ENCODE measurements at regions not wholly inside any gene's neighbourhood (a gene's known extent, or its start where the extent isn't known, plus 50 kb on each side); places are given as distances from the start of the nearest gene placed in this dataset.

- in situ Hi-C loops (cut with HindIII; ENCODE audit: low pct_unique_long_range_greater_than_20kb, low sequenced_read_pairs) (no loop called here), intact Hi-C loops (cut with micrococcal nuclease; ENCODE audit: unreplicated experiment) (no loop called here)
- BruUV-seq (replicated peaks), result no TSS peak
- no peaks in the 10 kb centered on the region for H3K36me3 ChIP-seq (ENCODE audit: control insufficient read depth, insufficient read depth, low read length)
- ChIA-PET CTCF (no interaction called here), POLR2A (no interaction called here)
- no peak overlapping the region for H3K27ac ChIP-seq (ENCODE audit: low read length)
- DNase-seq (ENCODE audit: low read depth, low spot score) (no peak), ATAC-seq (no peak)
- no peak overlapping the region for H3K4me3 ChIP-seq (ENCODE audit: low read depth in 2 of 2, low read length in 2 of 2)
- H3K27me3 ChIP-seq (ENCODE audit: control insufficient read depth, insufficient read depth, low read length), result peaks cover 10% of the 10 kb centered on the region
- H3K4me1 ChIP-seq (ENCODE audit: control insufficient read depth, insufficient read depth, low read length), result no peaks in the 10 kb centered on the region
- no peak for TF ChIP-seq SIN3A (IDR thresholded peaks at IDR 0.05; ENCODE audit: borderline replicate concordance, insufficient read depth, low read depth, low read length)
- TF ChIP-seq REST (IDR thresholded peaks at IDR 0.05; ENCODE audit: insufficient read depth in 1 of 2, low read depth in 2 of 2, low read length in 1 of 2), result no peak
- TF ChIP-seq CTCF (IDR thresholded peaks at IDR 0.05), result no peak
- TF ChIP-seq POLR2AphosphoS5 (IDR thresholded peaks at IDR 0.05; ENCODE audit: low read depth, low read length), result no peak
- no peak for TF ChIP-seq TCF7L2 (IDR thresholded peaks at IDR 0.05; ENCODE audit: low read depth, low read length)
- no peaks in the 10 kb centered on the region; the same call in 1 of the 2 replicates for H3K9me3 ChIP-seq (ENCODE audit: control insufficient read depth, insufficient read depth, low read depth, low read length)
These were observed 178.4 kb downstream of the RPLP1 start for GRCh38 chr15:69631005-69631404.

GRCh38 chr15:69631978-69632377, 179.4 kb downstream of the RPLP1 start:
- TF ChIP-seq POLR2AphosphoS5 (IDR thresholded peaks at IDR 0.05; ENCODE audit: low read depth, low read length) (no peak), SIN3A (IDR thresholded peaks at IDR 0.05; ENCODE audit: borderline replicate concordance, insufficient read depth, low read depth, low read length) (no peak), CTCF (IDR thresholded peaks at IDR 0.05) (no peak), TCF7L2 (IDR thresholded peaks at IDR 0.05; ENCODE audit: low read depth, low read length) (no peak), REST (IDR thresholded peaks at IDR 0.05; ENCODE audit: insufficient read depth in 1 of 2, low read depth in 2 of 2, low read length in 1 of 2) (no peak)
- no peaks in the 10 kb centered on the region for H3K36me3 ChIP-seq (ENCODE audit: control insufficient read depth, insufficient read depth, low read length)
- peaks cover 10% of the 10 kb centered on the region for H3K27me3 ChIP-seq (ENCODE audit: control insufficient read depth, insufficient read depth, low read length)
- no peaks in the 10 kb centered on the region; the same call in 1 of the 2 replicates for H3K9me3 ChIP-seq (ENCODE audit: control insufficient read depth, insufficient read depth, low read depth, low read length)
- no peaks in the 10 kb centered on the region for H3K4me1 ChIP-seq (ENCODE audit: control insufficient read depth, insufficient read depth, low read length)
- intact Hi-C loops (cut with micrococcal nuclease; ENCODE audit: unreplicated experiment) (no loop called here), in situ Hi-C loops (cut with HindIII; ENCODE audit: low pct_unique_long_range_greater_than_20kb, low sequenced_read_pairs) (no loop called here)
- no TSS peak for BruUV-seq (replicated peaks)
- POLR2A ChIA-PET, result no interaction called here
- no peak overlapping the region for H3K4me3 ChIP-seq (ENCODE audit: low read depth in 2 of 2, low read length in 2 of 2)
- DNase-seq (ENCODE audit: low read depth, low spot score) (no peak), ATAC-seq (no peak)
- CTCF ChIA-PET, result no interaction called here
- no peak overlapping the region for H3K27ac ChIP-seq (ENCODE audit: low read length)
